ENCODE measurements at regions not wholly inside any gene's neighbourhood (a gene's known extent, or its start where the extent isn't known, plus 50 kb on each side); places are given as distances from the start of the nearest gene placed in this dataset.
A peak's percentile ranks its signal among the peaks of the same experiment; 100 is the strongest.

DNA sequence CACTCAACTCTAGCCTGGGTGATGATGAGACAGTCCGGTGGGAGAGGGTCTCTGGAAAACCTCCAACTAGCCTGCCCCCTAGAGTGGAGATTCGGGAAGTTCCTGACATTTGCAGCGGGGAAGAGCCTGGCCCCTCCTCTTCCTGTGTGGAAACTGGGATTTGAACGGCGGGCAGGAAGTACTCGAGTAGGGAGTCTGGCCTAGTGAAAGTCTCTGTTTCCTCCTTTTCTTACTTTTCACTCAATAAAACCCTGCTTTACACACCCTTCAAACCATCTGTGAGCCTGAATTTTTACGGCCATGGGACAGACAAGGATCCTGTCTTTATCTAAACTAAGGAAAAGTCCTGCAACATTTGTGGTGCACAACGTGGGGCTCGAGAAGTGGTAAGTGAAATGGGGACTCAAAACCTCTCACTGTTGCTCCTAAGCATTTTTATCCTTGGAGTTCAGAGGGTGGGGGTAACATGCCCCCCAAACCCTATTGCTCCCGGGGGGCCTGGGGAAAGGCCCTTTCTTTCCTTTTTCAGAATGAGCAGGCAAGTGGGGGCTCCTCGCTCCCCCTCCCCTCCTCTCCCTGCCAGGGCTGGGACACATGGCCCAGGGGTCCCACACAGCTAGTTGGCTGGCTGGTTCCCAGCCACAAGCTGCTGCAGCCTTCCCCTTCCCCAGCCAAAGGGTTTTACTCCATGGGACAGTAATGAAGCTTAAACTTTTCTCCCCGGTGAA is 224.7 kb upstream of the GBE1 start (continued):
- TF ChIP-seq, protein P1, sequence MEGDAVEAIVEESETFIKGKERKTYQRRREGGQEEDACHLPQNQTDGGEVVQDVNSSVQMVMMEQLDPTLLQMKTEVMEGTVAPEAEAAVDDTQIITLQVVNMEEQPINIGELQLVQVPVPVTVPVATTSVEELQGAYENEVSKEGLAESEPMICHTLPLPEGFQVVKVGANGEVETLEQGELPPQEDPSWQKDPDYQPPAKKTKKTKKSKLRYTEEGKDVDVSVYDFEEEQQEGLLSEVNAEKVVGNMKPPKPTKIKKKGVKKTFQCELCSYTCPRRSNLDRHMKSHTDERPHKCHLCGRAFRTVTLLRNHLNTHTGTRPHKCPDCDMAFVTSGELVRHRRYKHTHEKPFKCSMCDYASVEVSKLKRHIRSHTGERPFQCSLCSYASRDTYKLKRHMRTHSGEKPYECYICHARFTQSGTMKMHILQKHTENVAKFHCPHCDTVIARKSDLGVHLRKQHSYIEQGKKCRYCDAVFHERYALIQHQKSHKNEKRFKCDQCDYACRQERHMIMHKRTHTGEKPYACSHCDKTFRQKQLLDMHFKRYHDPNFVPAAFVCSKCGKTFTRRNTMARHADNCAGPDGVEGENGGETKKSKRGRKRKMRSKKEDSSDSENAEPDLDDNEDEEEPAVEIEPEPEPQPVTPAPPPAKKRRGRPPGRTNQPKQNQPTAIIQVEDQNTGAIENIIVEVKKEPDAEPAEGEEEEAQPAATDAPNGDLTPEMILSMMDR (IDR thresholded peaks at IDR 0.05 in 2 of 3, conservative IDR thresholded peaks at IDR 0.05 in 1 of 3; ENCODE audit: insufficient read depth in 2 of 3, low read depth in 1 of 3, low read length in 3 of 3) = peak in 1 of 3 experiments; percentile 20; a peak in 2 of 6 replicates
- no peak for TF ChIP-seq SUPT5H (IDR thresholded peaks at IDR 0.05)
- TF ChIP-seq ZNF668 (CRISPR knock-in tag; IDR thresholded peaks at IDR 0.05) = no peak
- no peak for TF ChIP-seq COPS2 (conservative IDR thresholded peaks at IDR 0.05)
- TF ChIP-seq, protein P2, sequence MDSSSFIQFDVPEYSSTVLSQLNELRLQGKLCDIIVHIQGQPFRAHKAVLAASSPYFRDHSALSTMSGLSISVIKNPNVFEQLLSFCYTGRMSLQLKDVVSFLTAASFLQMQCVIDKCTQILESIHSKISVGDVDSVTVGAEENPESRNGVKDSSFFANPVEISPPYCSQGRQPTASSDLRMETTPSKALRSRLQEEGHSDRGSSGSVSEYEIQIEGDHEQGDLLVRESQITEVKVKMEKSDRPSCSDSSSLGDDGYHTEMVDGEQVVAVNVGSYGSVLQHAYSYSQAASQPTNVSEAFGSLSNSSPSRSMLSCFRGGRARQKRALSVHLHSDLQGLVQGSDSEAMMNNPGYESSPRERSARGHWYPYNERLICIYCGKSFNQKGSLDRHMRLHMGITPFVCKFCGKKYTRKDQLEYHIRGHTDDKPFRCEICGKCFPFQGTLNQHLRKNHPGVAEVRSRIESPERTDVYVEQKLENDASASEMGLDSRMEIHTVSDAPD (CRISPR knock-in tag; IDR thresholded peaks at IDR 0.05) = no peak
- no peak for TF ChIP-seq TGIF2 (CRISPR knock-in tag; IDR thresholded peaks at IDR 0.05)
- TF ChIP-seq TAF15 (IDR thresholded peaks at IDR 0.05; ENCODE audit: low read depth, low read length) = no peak
- TF ChIP-seq SMARCA4 (IDR thresholded peaks at IDR 0.05) = no peak
- no peak for TF ChIP-seq NR2C2 (CRISPR knock-in tag; IDR thresholded peaks at IDR 0.05)
- 0 out of 2 replicates have a peak, but pooled peaks have one; percentile 17 for TF ChIP-seq NR2C2 (tag; IDR thresholded peaks at IDR 0.05)
